ENCODE measurements at regions not wholly inside any gene's neighbourhood (a gene's known extent, or its start where the extent isn't known, plus 50 kb on each side); places are given as distances from the start of the nearest gene placed in this dataset.

DNA sequence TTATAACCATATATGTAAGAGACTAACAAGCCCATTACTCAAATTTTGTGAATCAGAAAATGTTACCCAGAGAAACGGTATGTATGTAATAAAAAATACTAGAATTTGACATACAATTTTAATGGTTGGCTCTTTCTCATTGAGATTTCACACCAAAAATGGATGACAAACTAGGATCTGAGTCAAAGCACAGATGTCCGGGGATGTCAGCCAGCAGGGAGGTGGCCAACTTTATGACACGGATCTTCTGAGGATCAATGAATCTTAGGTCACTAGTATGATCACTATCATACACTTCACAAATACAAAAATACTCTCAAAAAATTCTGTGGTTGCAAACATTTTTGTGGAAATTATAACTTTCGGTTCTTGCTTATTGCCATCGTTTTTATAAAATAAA, 173.5 kb upstream of the NFE2L3 start:
- Mint-ChIP-seq H3K27me3 (peaks cover 7% of the 10 kb centered on the region), H3K4me1 (no peaks in the 10 kb centered on the region), H3K4me3 (no peak overlapping the region), H3K36me3 (ENCODE audit: low read depth) (no peaks in the 10 kb centered on the region), H3K9me3 (peaks cover 3% of the 10 kb centered on the region), H3K27ac (no peak overlapping the region)
- intact Hi-C loops (cut with micrococcal nuclease) = no loop called here
- DNase-seq = no peak

DNA sequence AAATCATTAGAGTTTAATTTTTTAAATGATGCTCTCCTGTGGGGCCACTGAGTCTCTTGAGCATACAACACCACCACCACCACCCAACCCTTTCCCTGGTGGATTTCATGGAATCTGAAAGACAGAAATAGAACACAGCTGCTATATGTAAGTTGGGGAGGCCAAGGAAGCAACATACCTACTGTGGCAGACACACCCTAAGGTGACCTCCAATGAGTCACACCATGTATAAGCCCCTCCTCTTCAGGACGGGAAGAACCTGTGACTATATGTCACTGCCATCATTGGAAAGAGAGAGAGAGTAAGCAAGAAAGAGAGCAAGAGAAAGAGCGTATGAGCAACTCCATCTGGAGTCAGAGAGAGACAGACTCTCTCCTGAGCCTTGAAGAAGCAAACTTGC, 172.4 kb upstream of the NFE2L3 start:
- no peak for DNase-seq
- Mint-ChIP-seq H3K9me3 (peaks cover 3% of the 10 kb centered on the region), H3K4me1 (no peaks in the 10 kb centered on the region), H3K27ac (no peak overlapping the region), H3K36me3 (ENCODE audit: low read depth) (no peaks in the 10 kb centered on the region), H3K27me3 (peaks cover 7% of the 10 kb centered on the region), H3K4me3 (no peak overlapping the region)
- intact Hi-C loops (cut with micrococcal nuclease) = no loop called here

DNA sequence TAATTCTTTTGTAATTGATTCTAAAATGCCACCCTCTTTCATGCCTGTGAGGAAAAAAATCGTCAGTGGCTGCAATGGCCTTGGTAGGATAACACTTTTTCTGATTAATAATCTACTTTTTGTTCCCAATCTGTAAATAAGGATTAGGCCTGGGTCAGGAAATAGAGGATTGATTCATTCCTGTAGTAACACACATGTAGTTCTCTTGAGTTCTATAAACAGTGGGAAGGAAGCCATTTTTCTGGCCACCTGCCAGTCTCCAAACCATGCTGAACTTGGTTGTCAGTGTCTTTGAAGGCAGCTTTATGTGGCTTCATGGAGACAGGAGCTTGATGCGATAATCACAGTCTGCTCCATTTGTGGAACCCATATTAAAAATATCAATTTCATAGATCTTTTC, 169.3 kb upstream of the NFE2L3 start:
- Mint-ChIP-seq H3K27me3 (peaks cover 14% of the 10 kb centered on the region), H3K36me3 (ENCODE audit: low read depth) (no peaks in the 10 kb centered on the region), H3K27ac (no peak overlapping the region), H3K4me3 (no peak overlapping the region), H3K9me3 (peaks cover 3% of the 10 kb centered on the region), H3K4me1 (no peaks in the 10 kb centered on the region)
- intact Hi-C loops (cut with micrococcal nuclease) = no loop called here
- DNase-seq = no peak

DNA sequence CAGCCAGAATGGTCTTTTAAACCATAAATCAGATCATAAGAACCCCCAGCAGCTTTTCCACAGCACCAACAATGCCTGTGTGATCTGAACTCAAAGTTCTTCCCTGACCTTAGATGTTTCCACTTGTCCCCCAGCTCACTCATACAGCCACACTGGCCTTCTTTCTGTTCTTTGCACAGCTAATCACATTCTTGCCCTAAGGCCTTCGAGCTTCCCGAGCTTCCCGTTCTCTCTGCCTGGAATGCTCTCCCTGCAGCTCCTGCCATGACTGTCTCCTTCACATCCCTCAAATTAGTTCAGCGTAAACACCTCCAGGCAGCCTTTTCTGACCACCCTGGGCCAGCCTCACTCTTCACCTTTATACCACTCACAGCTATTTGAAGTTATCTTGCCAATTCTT, 166.8 kb upstream of the NFE2L3 start:
- H3K27me3 Mint-ChIP-seq = peaks cover 21% of the 10 kb centered on the region
- H3K9me3 Mint-ChIP-seq = no peaks in the 10 kb centered on the region
- H3K4me1 Mint-ChIP-seq = no peaks in the 10 kb centered on the region
- no peak overlapping the region for H3K27ac Mint-ChIP-seq
- DNase-seq = no peak
- H3K36me3 Mint-ChIP-seq (ENCODE audit: low read depth) = no peaks in the 10 kb centered on the region
- intact Hi-C loops (cut with micrococcal nuclease) = no loop called here
- no peak overlapping the region for H3K4me3 Mint-ChIP-seq

DNA sequence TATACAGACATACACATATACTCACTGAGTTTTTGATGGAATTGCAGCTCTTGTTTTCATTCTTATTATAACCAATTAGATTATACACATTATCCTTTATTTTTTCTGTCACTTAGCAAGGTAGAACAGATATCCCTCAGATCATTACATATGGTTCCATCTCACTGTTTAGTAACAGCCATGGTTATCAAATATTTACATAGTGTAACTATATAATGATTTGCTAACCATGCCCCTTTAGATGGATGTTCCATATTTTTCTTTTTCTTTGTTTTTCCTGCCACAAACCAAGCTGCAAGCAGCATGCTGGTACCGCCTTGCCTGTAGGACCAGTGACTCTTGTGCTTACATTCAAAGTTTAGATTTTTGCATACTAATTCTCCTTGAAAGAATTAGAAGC, 163.4 kb upstream of the NFE2L3 start:
- intact Hi-C loops (cut with micrococcal nuclease) = no loop called here
- DNase-seq = no peak
- H3K27me3 Mint-ChIP-seq = peaks cover 29% of the 10 kb centered on the region
- no peaks in the 10 kb centered on the region for H3K4me1 Mint-ChIP-seq
- H3K9me3 Mint-ChIP-seq = no peaks in the 10 kb centered on the region
- H3K27ac Mint-ChIP-seq = no peak overlapping the region
- no peaks in the 10 kb centered on the region for H3K36me3 Mint-ChIP-seq (ENCODE audit: low read depth)
- H3K4me3 Mint-ChIP-seq = no peak overlapping the region

DNA sequence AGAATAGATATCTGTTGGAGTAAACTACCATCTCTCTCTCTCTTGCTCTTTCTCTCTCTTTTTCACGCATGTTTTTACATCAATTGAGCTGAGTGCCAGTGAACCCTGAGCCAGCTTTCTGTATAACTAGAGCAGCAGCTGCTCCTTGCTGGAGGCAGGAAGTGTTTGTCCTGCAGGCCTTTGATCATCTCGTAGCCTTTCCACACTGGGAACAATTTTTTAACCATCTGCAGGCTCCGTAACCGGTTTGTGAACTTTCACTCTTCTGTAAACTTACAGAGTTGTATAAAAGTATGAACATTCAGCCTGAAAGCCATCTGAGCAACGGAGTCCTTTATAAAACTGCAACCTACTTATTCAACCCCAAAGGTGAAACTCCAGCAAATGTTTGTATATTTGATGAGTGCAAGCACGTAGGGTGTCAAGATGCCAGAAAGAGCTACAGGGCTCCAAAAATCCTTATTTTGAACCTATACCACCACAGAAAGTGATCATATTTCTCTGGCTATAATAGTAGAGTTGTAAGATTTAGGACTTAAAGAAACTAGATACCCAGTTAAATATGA, 162.8 kb upstream of the NFE2L3 start:
- H3K9me3 Mint-ChIP-seq = no peaks in the 10 kb centered on the region
- H3K27me3 Mint-ChIP-seq = peaks cover 30% of the 10 kb centered on the region
- DNase-seq = no peak
- H3K4me1 Mint-ChIP-seq = no peaks in the 10 kb centered on the region
- H3K27ac Mint-ChIP-seq = no peak overlapping the region
- H3K4me3 Mint-ChIP-seq = no peak overlapping the region
- intact Hi-C loops (cut with micrococcal nuclease) = no loop called here
- H3K36me3 Mint-ChIP-seq (ENCODE audit: low read depth) = no peaks in the 10 kb centered on the region

DNA sequence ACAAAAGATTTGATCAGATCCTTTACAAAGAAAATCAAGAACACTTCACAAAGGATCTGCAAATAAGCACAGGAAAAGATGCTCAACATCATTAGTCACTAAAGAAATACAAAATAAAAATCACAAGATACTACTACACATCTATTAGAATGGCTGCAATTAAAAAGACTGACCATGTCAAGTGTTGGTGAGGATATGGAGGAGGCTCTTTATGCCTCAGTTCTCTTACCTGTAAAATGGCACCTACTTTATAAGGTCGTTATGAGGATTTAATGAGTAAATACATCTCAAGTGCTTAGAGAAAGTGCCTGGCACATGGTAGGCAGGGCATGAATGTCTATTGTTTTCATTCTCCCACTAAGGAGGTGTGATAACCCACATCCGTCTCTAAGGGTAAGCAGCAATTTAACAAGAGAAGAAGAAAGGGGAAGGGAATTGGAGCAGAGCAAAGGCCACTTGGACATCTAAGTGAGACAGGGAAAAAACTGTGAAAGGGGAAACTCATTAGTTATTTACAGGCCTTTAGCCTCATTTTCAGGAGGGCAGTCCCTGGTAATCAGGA, 157.5 kb upstream of the NFE2L3 start:
- H3K27ac Mint-ChIP-seq = no peak overlapping the region
- H3K4me3 Mint-ChIP-seq = no peak overlapping the region
- no peak for DNase-seq
- H3K36me3 Mint-ChIP-seq (ENCODE audit: low read depth) = no peaks in the 10 kb centered on the region
- intact Hi-C loops (cut with micrococcal nuclease) = no loop called here
- H3K9me3 Mint-ChIP-seq = no peaks in the 10 kb centered on the region
- H3K4me1 Mint-ChIP-seq = no peaks in the 10 kb centered on the region
- H3K27me3 Mint-ChIP-seq = peaks cover 29% of the 10 kb centered on the region

DNA sequence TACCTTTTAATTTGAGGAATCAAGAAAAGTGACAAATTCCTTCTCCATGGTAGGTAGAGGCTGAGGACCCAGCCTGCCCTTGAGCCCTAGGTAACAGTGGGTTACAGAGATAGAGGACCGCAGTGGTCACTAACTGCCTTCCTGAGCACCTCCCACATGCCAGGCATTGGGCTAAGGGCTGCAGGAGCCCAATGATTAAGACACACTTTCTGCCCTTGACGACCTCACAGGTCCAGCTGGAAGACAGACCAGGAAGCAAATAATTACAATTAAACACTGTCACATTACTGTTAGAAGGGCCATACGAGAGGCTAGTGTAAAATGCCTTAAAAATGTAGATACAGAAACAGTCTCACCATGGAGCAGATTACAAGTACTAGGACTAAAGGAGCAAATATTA, 156.8 kb upstream of the NFE2L3 start:
- intact Hi-C loops (cut with micrococcal nuclease) = no loop called here
- no peak overlapping the region for H3K4me3 Mint-ChIP-seq
- no peaks in the 10 kb centered on the region for H3K36me3 Mint-ChIP-seq (ENCODE audit: low read depth)
- H3K27me3 Mint-ChIP-seq = peaks cover 27% of the 10 kb centered on the region
- H3K9me3 Mint-ChIP-seq = no peaks in the 10 kb centered on the region
- no peak for DNase-seq
- H3K27ac Mint-ChIP-seq = no peak overlapping the region
- H3K4me1 Mint-ChIP-seq = no peaks in the 10 kb centered on the region

DNA sequence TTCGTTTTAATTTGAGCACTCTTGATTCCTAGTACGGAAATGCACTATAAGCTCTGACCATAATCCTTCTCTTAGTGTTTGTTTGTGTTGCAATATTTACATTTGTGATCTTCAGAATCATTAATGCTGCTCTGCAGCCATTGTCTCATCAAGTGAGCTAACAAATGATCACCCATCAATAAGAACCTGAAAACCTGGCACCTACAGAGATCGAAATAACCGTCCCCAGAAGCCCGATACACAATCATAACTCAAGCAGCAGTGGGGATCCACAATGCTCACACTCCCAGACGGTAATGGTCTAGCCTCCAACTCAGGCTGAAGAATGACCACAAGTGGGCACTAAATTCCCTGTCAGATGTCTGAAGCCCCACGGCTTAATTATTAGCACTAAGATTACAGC, 156.0 kb upstream of the NFE2L3 start:
- Mint-ChIP-seq H3K27me3 (peaks cover 22% of the 10 kb centered on the region), H3K36me3 (ENCODE audit: low read depth) (no peaks in the 10 kb centered on the region), H3K9me3 (no peaks in the 10 kb centered on the region), H3K4me1 (no peaks in the 10 kb centered on the region), H3K4me3 (no peak overlapping the region), H3K27ac (no peak overlapping the region)
- intact Hi-C loops (cut with micrococcal nuclease) = no loop called here
- DNase-seq = no peak

DNA sequence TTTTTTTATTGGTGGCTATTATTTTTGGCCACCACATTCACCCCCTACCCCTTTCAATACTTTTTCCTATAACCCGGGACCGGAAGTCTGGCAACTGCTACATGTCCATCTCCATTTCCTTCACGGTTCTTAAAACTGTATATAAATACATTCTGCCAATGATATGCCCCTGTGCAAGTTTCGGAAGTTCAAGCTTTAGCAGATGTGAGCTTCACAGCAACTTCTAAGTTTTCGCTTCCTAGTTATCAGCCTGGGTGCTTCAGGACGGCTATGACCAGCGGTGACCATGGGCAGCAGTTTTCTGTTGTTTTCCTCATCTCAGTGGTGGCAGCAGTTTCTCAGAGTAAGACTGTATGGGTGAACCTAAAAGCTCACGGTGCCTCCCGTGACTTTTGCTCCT, 153.5 kb upstream of the NFE2L3 start:
- no peaks in the 10 kb centered on the region for H3K9me3 Mint-ChIP-seq
- H3K27ac Mint-ChIP-seq = no peak overlapping the region
- H3K4me1 Mint-ChIP-seq = no peaks in the 10 kb centered on the region
- H3K27me3 Mint-ChIP-seq = peaks cover 17% of the 10 kb centered on the region
- no peak for DNase-seq
- intact Hi-C loops (cut with micrococcal nuclease) = no loop called here
- no peak overlapping the region for H3K4me3 Mint-ChIP-seq
- H3K36me3 Mint-ChIP-seq (ENCODE audit: low read depth) = no peaks in the 10 kb centered on the region

DNA sequence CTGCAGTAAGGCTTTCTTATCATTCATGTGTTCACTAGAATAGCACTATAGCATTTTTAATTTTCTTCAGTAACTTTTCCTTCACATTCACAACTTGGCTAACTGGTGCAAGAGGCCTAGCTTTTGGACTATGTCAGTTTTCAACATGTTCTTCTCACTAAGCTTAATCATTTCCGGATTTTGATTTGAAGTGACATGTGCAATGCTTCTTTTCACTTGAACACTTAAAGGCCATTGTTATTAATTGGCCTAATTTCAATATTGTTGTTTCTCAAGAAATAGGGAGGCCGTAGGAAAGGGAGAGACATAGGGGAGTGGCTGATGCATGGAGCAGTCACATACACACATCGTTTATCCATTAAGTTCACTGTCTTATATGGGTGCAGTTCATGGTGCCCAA, 151.2 kb upstream of the NFE2L3 start:
- no peaks in the 10 kb centered on the region for H3K36me3 Mint-ChIP-seq (ENCODE audit: low read depth)
- no peak for DNase-seq
- no peak overlapping the region for H3K27ac Mint-ChIP-seq
- no peaks in the 10 kb centered on the region for H3K9me3 Mint-ChIP-seq
- intact Hi-C loops (cut with micrococcal nuclease) = no loop called here
- no peak overlapping the region for H3K4me3 Mint-ChIP-seq
- H3K4me1 Mint-ChIP-seq = no peaks in the 10 kb centered on the region
- peaks cover 9% of the 10 kb centered on the region for H3K27me3 Mint-ChIP-seq

DNA sequence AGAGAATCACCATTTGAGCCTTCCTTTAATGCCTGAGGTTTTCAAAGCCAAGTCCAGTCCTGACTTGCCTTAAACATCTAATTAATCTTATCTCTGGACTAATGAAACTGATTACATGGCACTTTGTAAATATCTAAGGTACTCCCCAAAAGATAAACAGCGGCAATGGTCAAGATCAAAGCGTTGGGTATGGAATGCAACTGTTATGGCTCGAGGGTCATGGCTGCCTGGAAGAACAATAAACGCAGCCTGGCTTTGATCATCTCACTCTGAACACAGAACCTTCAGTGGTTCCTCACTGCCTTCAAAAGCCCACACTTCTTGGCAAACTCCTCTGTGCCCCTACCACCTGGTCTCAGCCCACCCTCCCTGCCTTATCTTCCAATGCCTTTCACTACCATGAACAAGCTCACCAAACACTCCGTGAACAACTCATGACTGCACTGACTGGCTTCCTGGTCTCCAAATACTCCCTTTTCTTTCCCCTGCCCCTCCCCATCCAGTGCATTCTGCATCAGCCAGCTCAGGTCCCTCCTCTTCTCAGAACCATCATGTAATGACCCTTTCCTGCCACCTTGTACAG, 150.2 kb upstream of the NFE2L3 start:
- Mint-ChIP-seq H3K4me1 (no peaks in the 10 kb centered on the region), H3K9me3 (no peaks in the 10 kb centered on the region), H3K27me3 (peaks cover 6% of the 10 kb centered on the region), H3K36me3 (ENCODE audit: low read depth) (no peaks in the 10 kb centered on the region), H3K4me3 (no peak overlapping the region), H3K27ac (no peak overlapping the region)
- no peak for DNase-seq
- intact Hi-C loops (cut with micrococcal nuclease) = no loop called here

DNA sequence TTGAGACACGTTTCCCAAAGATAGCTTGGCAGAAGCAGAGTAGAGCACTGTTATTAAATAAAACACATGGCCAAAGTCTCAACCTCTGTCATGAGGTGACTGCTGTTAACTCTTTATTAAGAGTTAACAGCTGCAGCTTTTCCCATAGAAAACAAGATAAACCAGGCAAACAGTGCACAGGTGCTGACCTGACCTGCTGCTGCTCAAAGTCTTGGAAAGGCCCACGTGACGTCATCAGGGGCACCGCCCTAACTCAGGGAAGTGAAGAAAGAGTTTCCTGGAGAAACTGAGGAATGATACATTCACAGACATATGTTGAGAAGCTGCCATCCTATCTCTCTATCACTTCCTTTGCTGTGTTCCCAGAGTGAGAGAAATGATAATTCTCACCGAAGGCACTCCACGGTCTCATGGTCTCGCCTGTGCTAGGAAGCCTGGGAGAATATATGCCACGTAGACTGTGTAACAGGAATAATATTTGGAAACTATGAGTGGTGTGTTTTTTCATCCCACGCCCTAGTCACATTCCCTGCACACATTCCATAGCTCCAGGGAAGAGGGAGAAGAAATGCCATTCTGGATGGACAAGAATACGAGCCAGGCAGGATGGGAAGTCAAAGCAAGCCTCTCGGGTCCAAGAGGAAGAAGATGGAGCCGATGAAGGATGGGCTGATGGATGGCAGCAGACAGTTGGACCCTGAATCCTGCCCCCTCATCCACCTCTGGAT, 146.2 kb upstream of the NFE2L3 start:
- H3K27me3 Mint-ChIP-seq = peaks cover 5% of the 10 kb centered on the region
- no peak for DNase-seq
- no peak overlapping the region for H3K27ac Mint-ChIP-seq
- H3K4me1 Mint-ChIP-seq = no peaks in the 10 kb centered on the region
- no peaks in the 10 kb centered on the region for H3K36me3 Mint-ChIP-seq (ENCODE audit: low read depth)
- intact Hi-C loops (cut with micrococcal nuclease) = no loop called here
- H3K9me3 Mint-ChIP-seq = no peaks in the 10 kb centered on the region
- H3K4me3 Mint-ChIP-seq = no peak overlapping the region

DNA sequence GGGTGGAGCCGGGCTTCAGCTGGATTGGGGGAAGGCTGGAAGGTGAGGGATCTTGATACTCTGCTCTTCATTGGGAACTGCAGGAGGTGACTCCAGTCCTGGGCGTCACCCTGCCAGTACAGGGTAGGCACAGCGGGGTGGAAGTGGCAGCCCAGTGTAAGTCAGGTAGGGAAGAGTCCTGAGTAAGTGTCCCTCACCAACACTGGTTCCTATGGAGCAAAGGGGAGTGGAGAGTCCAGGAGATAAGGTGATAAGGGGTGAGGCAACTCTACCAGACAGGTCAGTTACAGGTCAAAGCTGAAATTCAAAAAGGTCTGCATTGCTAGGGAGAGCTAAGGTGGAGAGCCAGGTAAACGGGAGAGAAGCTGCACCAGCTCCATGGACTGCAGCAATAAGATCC, 145.6 kb upstream of the NFE2L3 start:
- no peak overlapping the region for H3K27ac Mint-ChIP-seq
- no peaks in the 10 kb centered on the region for H3K4me1 Mint-ChIP-seq
- H3K9me3 Mint-ChIP-seq = no peaks in the 10 kb centered on the region
- H3K27me3 Mint-ChIP-seq = peaks cover 5% of the 10 kb centered on the region
- DNase-seq = no peak
- no peaks in the 10 kb centered on the region for H3K36me3 Mint-ChIP-seq (ENCODE audit: low read depth)
- H3K4me3 Mint-ChIP-seq = no peak overlapping the region
- intact Hi-C loops (cut with micrococcal nuclease) = no loop called here

All from activated CD4-positive, alpha-beta T cell treated with anti-CD3 and anti-CD28 coated beads, Interleukin-2, amount 10 ng/mL, durations not matched to agents 24 days and 14 days (primary cell).